SK-N-SH treated with all-trans-retinoic acid at 6 μM for 48 hours (cell line): ENCODE measurements at regions not wholly inside any gene's neighbourhood (a gene's known extent, or its start where the extent isn't known, plus 50 kb on each side); places are given as distances from the start of the nearest gene placed in this dataset.

Experiments
- ARNTL ChIP-seq: fragments of 450-650 bp; formaldehyde crosslinking; IDR thresholded peaks from 2 replicates; pipeline ENCODE4 v1.5.0; 2020; ENCODE audit warnings: low read depth, mild to moderate bottlenecking, moderate library complexity, borderline replicate concordance
- CSDC2 ChIP-seq: fragments of 250-450 bp; sonication (Bioruptor Pico); IDR thresholded peaks from 2 replicates; pipeline ENCODE4 v1.5.0; 2020; ENCODE audit warnings: mild to moderate bottlenecking, moderate library complexity
- OSR1 ChIP-seq: fragments of 250-450 bp; sonication (Bioruptor Pico); IDR thresholded peaks from 2 replicates; pipeline ENCODE4 v1.8.0; 2022; ENCODE audit warnings: moderate library complexity, mild to moderate bottlenecking, inconsistent platforms
- SNAI2 ChIP-seq: fragments of 250-450 bp; sonication (Bioruptor Pico); IDR thresholded peaks from 2 replicates; pipeline ENCODE4 v1.5.0; 2020; ENCODE audit warnings: mild to moderate bottlenecking, moderate library complexity
- ZC3H10 ChIP-seq: fragments of 250-450 bp; sonication (Bioruptor Pico); IDR thresholded peaks from 2 replicates; pipeline ENCODE4 v1.5.1; 2021; ENCODE audit warnings: mild to moderate bottlenecking, moderate library complexity
- ZFP3 ChIP-seq: fragments of 250-450 bp; sonication (Bioruptor Pico); IDR thresholded peaks from 2 replicates; pipeline ENCODE4 v1.5.0; 2020; ENCODE audit warnings: mild to moderate bottlenecking, moderate library complexity
- ZFP30 ChIP-seq: fragments of 450-650 bp; formaldehyde crosslinking; IDR thresholded peaks from 2 replicates; pipeline ENCODE4 v1.5.0; 2022; ENCODE audit warnings: mild to moderate bottlenecking, moderate library complexity
- ZNF8 ChIP-seq: fragments of 450-650 bp; formaldehyde crosslinking; IDR thresholded peaks from 2 replicates; pipeline ENCODE4 v1.5.0; 2020; ENCODE audit warnings: mild to moderate bottlenecking, moderate library complexity
- TF ChIP-seq, protein P1 (sequence below): fragments of 250-450 bp; sonication (Bioruptor Pico); IDR thresholded peaks from 2 replicates; pipeline ENCODE4 v1.8.0; 2020; ENCODE audit warnings: mild to moderate bottlenecking, moderate library complexity, borderline replicate concordance

DNA sequence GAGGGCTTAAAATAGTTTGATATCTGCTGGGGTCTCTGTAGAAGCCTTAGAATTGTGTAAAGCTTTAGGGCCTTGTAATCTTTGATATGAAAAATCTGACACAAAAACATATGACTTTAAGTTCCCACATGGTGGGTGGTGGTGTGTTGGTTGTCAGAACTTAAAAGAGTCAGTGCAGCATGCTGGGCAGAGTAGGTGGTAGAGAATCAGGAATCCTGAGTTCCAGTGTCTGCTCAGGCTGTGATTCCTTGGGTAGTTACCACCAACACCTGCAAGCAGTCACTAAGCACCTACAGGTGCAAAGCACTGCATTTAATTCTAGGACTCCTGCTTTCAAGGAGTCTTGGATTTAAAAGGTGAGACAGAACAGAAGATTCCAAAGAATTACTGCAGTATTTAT is 144.6 kb downstream of the ACER2 start:
- TF ChIP-seq ZNF8 (CRISPR knock-in tag) = no peak
- TF ChIP-seq ZC3H10 (CRISPR knock-in tag) = no peak
- TF ChIP-seq SNAI2 (CRISPR knock-in tag) = no peak
- no peak for TF ChIP-seq CSDC2 (CRISPR knock-in tag)
- no peak for TF ChIP-seq OSR1
- TF ChIP-seq ZFP3 (CRISPR knock-in tag) = no peak
- no peak for TF ChIP-seq ZFP30 (CRISPR knock-in tag)
- no peak for TF ChIP-seq ARNTL (CRISPR knock-in tag)
- TF ChIP-seq, protein P1, sequence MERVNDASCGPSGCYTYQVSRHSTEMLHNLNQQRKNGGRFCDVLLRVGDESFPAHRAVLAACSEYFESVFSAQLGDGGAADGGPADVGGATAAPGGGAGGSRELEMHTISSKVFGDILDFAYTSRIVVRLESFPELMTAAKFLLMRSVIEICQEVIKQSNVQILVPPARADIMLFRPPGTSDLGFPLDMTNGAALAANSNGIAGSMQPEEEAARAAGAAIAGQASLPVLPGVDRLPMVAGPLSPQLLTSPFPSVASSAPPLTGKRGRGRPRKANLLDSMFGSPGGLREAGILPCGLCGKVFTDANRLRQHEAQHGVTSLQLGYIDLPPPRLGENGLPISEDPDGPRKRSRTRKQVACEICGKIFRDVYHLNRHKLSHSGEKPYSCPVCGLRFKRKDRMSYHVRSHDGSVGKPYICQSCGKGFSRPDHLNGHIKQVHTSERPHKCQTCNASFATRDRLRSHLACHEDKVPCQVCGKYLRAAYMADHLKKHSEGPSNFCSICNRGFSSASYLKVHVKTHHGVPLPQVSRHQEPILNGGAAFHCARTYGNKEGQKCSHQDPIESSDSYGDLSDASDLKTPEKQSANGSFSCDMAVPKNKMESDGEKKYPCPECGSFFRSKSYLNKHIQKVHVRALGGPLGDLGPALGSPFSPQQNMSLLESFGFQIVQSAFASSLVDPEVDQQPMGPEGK (CRISPR knock-in tag) = no peak
